DMS153 treated with DMSO at 0.1 percent for 48 hours (cell line): ENCODE measurements at regions not wholly inside any gene's neighbourhood (a gene's known extent, or its start where the extent isn't known, plus 50 kb on each side); places are given as distances from the start of the nearest gene placed in this dataset.

ENCODE experiments used
- DNase-seq: peaks from one replicate; lab custom pipeline; 2025; ENCODE audit not compliant: unreplicated experiment; lab: John Stamatoyannopoulos, UW

DNA sequence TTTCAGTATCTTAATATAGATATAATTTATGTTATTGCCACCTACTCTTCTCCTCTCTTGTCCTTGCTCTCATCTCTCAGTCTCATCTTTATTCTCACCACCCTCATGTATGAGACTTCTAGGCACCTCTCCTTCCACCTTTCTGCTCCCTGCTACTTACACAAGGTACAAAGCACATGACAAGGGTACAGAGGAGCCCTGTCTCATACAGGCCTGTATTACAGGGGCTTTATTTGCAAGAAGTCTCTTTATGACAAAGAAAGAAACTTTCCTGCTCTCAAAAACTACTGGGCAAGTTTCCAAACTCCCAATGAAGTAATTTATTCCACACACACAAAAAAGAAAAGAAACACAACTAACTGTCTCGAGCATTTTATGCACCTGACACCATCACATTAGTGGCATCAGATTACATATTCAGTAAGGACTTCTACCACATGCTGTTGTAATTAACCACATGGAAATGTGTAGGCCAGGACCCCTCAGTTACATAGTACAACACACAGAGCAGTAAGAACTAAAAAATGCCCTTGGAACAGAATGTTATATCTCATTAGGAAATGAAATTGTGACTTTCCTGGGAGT lies 253.1 kb downstream of the FZD1 start:
- no peak for DNase-seq

DNA sequence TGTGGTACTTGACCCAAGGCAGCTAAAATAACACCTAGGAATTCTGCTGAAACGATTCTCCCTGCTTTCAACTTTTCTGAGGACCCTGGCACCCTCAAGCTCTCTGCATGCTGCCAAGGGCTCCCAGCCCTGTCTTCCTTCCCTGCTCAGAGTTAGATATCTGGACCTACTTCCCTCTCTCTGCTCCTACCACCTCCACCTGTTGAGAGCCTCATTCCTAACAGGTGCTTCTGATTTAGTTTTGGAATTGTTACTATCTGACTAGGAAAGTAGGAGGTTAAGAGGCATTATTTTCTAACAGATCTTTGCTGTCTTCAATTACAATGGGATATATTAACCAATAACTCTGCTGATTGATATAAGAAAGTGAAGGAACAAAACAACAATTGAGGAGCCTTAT lies 253.8 kb downstream of the FZD1 start:
- no peak for DNase-seq

DNA sequence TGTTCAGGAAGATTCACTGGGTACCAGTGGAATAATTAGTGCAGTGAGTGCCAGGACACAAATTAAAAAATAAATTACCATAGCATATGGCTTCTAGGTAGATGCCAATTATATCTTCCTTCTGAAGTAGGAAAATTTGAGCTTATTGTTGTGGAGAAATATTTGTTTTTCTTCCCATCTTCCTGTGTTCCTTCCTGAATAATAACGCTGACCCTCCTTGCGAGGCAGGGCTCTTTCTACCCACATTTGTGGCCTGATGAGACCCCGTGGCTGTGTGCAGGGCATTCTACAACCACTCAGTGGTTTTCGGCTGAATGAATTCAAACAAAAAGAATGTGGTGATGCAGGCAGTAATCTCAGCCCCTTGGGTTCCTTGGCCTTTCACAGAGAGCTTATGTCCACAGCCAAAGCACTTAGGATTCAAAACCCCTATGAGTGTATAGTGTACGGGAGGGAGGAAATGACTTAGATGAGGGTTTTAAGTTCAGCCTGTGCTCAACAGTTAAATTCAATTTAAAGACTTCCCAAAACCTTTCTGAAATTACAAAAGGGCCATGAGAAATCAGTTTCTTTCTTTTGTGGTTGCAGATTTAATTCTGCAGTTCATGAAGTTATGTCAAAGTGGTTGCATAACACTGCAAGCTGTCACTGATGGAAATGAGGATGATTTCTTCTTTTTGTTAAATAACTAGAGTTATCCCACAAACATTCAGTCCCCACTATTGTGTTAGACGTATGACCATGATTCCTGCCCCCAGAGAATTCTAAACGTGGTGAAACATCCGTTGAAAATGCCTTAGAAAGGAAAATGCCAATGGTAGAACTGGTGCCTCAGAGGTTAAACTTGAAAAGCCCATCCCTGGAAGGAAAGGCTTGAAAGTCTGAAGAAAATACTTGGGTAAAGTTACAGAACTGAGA lies 255.3 kb downstream of the FZD1 start:
- peak; percentile 34 for DNase-seq

DNA sequence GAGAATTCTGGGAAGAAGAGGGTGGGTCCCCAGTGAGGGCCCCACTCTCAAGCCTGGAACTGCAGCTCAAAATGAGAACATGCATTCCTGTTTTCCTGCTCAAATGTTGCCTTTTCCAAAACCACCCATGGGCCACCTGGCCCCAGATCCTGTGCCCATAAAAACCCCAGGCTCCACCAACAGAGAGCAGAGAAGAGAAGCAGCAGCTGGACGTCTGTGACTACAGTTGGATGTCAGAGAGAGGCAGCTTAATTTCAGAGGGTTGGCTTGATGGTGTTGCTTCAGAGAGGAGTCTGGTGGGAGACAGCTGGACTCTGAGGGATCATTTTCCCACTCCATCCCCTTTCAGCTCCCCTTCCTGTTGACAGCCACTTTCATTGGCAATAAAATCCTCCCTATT lies 256.4 kb downstream of the FZD1 start:
- DNase-seq = peak; percentile 55

DNA sequence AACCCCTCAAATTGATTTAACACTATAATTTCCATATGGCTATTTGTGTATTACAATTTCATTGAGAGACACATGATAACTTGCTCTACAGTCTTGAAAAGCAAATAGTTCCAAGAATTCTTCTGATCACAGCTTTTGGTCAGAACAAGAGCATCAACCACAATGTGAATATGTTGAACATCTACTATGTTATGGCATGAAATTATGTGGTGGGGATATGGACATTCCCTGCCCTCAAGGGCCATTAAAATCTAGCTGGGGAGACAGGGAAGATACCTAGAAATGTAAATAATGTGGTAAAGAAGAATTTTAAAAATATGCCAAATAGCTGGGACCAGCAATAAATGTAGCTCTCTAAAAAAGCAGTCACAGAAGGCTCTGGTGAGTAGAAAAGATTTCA lies 262.2 kb downstream of the FZD1 start:
- no peak for DNase-seq

DNA sequence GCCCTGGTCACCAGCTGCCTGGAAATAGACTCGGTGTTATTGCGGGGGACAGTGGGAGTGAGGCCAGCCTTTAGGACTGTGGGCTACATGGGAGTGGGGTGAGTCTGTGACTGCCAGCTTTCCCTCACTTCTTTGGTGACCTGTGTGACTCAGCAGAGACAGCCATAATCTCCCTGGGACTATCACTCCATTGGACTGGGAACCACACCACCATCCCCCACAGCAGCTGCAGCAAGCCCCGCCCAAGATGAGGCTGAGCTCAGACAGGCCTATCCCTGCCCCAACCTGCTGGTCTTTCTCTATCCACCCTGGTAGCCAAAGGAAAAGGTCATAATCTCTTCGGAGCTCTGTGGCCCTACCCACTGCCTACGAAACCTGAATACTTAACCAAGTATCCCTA lies 263.2 kb downstream of the FZD1 start:
- no peak for DNase-seq

DNA sequence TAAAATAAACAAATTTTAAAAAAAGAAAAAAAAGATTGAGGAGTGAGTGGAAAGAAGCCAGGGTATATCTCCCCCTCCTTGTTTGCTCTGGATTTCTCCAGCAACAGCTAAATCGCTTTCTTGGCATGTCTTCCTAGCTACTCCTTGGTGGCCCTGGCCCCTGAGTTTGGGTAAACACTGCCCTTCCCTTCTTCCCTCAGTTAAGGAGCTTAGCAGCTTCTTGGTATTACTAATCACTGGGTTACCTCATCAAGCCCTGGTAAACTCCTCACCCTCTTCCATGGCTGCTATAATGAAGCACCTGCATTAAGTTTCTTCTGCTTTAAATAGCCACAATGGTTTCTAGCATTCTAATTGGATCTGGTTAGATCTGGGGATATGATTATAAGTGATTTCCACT lies 269.8 kb downstream of the FZD1 start:
- no peak for DNase-seq

DNA sequence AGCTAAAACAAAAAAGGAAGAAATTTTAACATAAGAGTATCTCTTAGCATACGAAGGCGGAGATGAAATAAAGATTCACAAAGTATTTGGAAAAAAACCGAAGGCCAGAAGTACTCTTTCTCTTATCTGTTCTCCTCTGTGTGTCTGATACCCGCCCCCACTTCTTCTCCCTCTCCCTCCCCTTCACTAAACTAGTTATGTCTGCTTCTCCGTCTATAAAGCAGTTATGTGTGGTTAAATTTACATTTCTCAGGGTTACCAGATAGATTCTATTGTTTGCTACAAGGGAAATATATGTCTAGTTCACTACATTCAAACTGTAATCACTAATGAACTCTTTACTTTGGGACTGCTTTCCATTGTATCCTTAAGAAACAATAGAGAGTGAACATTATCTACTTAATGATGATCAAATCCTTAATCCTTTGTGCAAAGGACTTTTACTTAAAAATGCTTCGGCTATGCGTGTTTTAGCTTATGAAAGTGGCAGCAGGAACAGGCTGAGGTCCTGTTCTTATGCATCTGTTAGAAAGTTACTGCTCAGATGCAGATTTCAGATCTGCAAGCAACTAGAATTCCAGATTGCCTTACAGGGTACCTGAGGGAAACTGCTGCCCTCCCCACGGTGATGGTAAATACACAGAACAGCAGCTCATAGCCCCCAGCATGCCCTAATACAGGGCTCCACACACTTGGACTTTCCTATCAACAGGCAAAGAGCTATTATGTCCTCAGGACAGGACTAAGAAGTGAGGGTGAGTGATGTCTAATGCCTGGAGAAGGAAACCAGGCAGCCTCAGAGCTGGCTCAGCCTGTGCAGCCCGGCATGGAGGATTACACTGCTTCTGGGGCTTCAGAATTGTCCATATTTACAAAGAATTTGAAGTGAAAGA lies 273.3 kb downstream of the FZD1 start:
- DNase-seq = no peak

DNA sequence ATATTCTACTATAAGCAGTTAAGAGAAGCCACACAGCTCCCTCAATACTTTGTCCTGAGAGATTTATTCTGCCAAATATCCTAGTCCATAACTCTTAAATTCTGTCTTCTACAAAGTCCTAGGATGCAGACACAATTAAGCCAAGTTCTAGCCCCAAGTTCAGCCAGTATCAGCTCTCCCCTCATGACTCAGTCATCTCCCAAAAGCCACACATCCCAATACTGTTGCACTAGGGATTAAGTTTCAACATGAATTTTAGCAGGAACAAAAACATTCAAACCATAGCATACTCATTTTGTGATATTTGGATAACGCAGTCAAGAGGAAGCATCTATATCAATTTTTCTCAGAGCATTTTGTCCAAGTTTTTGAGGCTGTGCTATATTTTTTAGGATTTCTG lies 277.4 kb downstream of the FZD1 start:
- DNase-seq = no peak

DNA sequence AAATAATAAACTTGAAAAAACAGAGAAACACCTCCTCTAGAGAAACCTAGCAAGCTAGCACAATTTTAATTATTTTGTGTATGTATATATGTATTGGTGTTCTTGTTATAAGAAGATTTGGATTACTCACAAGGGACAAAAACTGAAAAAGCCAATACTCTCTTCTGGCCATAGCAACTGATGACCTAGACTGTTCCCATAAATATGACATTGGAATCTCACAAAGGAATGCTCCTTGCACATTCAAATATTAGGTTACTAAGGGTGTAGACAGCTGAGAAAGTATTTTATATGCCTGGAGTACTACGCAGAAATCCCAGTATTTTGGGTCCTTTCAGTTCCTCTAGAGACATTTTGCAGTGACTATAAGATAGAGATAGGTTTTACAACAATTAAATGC lies 279.4 kb downstream of the FZD1 start:
- no peak for DNase-seq

DNA sequence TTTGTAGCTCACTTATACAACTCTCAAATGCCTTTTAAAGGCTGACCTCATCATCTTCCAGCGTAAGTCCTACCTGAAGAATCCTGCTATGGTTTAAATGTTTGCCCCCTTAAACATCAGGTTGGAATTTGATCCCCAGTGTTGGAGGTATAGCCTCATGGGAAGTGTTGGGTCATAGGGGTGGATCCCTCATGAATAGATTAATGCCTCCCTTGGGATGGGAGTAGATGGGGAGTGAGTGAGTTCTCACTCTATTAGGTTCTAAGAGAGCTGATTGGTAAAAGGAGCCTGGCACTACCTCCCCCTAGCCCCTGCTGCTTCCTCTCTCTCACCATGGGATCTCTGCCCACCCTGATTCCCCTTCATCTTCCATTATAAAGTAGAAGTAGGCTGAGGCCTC lies 285.6 kb downstream of the FZD1 start:
- DNase-seq = no peak

DNA sequence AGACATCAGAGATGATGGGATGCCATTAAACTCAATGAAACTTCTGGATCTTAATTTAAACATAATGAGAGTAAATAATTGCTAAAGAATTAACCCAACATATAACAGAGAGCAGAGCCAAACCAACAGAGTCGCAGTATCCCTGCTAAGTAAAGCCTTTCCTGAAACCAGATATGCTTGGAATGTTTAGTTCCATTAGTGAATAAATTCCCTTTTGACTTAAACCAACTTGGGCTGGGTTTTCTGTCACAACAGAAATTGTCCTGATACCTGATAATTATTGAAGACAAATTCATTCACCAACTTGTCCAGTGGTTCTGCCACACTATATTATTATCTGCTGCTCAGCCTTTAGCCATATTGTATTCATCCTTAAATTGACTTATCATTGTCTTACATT lies 286.7 kb downstream of the FZD1 start:
- DNase-seq = no peak

DNA sequence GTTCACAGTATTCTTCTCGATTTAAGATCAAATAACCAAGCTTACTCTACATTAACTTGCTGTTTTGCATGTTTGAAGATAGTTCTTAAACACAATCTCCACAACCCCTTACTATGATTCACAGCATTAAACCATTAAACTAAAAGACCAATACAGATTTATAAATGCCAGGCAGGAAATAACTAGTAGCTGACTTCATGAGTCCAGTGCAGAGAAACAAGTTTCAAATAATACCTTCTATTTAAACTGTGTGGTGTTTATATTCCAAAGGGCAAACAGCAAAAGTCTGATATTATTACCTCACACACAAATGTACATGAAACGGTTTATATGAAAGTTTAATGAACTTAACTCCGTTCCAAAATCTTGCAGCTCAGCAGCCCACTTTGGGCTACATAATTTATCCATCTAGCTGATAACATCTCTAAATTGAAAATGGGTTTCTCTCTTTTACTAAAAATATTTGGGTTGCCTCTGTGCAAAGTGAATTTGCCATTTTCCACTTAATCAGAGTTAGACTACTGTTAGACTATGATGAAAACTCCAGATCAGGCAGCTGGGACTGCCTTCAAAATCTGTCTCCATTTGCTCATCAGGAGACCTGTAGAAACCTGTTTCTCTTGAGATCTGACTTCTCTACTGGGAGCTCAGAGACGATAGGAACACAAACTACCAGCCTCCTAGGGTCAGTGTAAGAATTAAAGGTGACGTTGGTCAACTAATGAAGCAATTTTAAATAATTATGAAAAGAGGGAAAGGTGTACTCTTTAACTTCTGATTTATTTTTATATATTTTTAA lies 287.3 kb downstream of the FZD1 start:
- DNase-seq = no peak

DNA sequence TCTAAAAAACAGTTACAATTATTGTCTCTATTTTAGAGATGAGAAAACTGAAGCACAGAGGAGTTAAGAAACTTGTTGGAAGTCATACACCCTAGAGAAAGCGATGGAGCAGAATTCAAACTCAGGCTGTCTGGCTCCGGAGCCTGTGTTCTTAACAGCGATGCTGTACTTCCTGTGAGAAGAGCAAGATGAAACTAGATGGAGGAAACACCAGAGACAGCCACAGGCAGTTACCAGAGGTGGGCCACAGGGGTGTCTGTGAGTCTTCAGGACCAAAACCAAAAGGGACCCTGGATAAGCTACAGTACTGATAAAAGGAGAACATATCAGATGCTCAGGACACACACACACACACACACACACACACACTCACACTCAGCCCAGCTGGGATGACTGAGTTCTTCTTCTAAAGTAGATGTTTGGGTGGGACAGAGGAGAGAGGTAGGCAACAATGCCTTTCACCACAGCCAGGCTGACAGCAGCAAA lies 289.2 kb downstream of the FZD1 start:
- no peak for DNase-seq

DNA sequence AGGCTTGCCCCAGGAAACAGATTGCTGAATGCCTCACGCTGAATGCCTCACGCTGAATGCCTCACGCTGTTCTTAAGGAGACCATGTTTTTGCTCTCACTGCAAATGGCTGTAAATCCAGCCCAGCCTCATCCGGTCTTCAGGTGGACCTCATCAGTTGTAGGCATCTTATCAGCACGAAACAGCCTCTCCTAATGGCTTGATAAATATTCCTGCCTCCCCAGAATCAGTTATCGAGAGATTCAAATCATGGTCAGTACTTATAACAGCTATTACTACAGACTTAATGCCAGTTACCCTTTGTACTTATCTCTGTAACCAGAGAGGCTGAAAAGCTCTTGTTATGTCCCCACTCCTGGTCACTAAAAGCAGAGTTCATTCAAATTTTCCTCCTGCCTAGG lies 290.6 kb downstream of the FZD1 start:
- no peak for DNase-seq

DNA sequence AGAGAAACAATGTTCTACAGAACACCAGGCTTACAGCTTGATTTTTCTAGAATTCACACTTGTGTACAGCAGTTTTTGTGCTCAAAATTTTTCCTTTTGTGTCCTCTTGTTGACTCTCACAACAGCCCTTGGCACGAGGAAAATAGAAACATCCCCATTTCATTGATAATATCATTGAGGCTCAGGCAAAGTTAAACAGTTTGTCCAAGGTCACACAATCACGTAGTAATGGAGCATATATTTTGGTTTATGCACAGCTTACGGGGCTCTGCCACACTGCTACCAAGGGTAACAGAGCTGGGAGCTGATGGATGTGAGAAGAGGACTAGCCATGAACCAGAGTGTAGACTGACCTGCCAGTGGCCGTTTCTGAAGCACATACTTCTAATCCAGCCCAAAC lies 292.0 kb downstream of the FZD1 start:
- no peak for DNase-seq

DNA sequence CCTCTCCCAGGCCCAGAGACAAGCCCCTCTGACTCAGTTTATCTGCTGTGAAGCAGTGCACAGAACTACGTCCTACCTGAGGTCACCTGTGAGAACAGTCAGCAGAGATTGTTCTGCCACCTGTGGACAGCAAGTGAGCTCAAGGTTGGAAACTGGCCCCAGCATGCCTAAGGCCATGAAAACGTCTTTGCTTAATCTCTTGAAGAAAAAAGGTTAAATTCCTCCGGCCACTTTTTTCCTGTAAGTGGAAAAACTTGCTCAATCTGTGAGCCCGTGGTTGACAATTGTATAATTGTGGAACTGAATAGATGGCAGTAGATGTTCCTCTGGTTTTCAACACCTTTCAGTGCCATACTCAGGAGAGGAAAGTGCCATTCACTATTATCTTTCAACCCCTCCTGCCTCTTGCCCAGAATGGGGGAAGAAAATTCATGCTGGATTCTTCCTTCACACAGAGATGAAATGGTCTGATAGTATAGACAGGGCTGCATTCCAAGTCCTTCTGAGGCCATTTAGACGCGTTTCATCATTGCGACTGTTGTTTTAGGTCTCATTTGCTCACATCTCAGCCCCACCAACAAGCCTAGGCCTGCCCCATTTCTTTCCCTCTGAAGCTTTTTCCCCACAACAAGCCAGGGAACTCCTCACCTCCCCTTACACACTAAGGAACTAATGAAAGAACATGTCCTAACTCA lies 292.9 kb downstream of the FZD1 start:
- no peak for DNase-seq

DNA sequence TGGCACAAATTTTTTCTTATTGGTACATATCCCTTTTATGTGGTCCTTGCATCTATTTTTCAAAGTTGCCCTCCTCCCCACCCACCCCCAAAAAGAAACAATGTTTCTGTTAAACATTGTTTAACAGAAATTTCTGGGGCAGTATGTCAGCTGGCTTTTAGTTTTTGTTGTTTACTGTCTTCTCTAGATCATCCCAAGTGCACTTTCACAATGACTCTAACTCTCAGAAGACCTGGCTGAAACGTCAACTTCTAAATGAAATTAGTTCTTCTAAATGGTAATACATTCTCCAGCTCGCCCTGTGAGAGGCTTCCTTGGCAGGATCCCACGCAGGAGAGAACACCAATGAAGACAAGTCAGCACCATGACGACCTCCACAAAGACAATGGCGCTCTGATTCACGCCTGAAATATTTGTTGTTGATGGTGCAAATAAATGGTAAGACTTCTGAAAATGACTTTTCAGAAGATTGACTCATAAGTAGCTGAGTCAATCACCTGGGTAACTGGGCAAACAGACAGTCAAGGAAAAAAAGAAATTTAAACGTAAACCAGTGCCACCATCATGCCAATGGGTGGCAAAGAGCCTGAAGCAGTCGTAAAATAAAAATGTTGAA lies 293.7 kb downstream of the FZD1 start:
- no peak for DNase-seq

DNA sequence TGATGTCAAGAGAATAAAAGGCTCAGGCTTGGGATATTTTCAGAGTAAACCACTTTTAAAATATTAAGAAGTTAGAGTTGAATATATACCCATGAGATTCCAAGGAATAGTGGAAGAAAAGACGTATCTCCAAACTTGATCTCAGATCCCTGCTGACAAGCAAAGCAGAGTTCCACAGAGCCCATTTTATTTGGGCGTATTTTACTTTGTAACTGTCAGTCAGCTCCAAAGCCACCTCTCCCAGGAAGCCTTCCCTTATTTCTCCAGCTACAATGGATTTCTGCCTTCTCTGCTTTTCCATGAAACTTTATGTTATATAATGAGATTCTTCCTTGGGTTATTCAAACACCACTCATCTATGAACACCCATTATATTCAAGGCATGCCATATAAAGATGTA lies 295.7 kb downstream of the FZD1 start:
- DNase-seq = no peak

DNA sequence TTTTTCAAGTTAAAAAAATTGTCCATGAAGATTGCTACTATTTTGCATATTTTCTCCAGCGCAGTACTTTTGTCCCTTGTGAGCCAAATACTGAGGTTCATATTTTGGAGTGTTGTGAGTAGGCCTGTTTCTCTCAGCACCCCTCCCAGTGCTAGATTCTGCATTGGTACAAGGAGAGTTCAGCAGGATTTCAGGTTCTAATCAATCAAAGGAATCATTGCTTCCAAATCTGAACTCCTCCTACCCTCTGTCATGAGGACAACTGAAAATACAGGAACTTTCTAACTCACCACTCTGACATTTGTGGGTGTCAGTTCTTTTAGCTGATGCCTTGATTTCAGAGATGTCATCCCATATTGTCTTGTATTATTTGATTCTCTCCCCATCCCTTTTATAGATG lies 299.9 kb downstream of the FZD1 start:
- no peak for DNase-seq
